Bronchial epithelial cell (primary cell): ENCODE measurements at regions not wholly inside any gene's neighbourhood (a gene's known extent, or its start where the extent isn't known, plus 50 kb on each side); places are given as distances from the start of the nearest gene placed in this dataset.

ENCODE experiments used
- DNase-seq: peaks from one replicate; pipeline ENCODE4 v3.0.0-alpha.2; 2010; ENCODE audit warnings: low read depth
- FAIRE-seq: peaks from 2 replicates; lab custom pipeline; 2011; peaks lifted over from hg19 to GRCh38; lab: Jason Lieb, UNC
- H3K27me3 ChIP-seq: 2 replicates; pipeline ENCODE4 v1.5.1; 2011; ENCODE audit warnings: low read length; ENCODE audit not compliant: control insufficient read depth, insufficient read depth
- H3K36me3 ChIP-seq: 2 replicates; pipeline ENCODE4 v1.5.1; 2011; ENCODE audit warnings: low read length; ENCODE audit not compliant: control insufficient read depth, insufficient read depth
- H3K4me3 ChIP-seq: 2 replicates; pipeline ENCODE4 v1.5.1; 2011; ENCODE audit warnings: mild to moderate bottlenecking, low read depth, low read length, control low read depth
- CTCF ChIP-seq: IDR thresholded peaks from 2 replicates; pipeline ENCODE4 v1.5.1; 2011; ENCODE audit warnings: mild to moderate bottlenecking, moderate library complexity, low read length, control low read depth, inconsistent platforms; ENCODE audit not compliant: insufficient read depth, severe bottlenecking

- Histone ChIP-seq H3K4me3 (no peak overlapping the region), H3K27me3 (no peaks in the 10 kb centered on the region), H3K36me3 (no peaks in the 10 kb centered on the region)
- FAIRE-seq (no peak), DNase-seq (no peak)
- no peak for TF ChIP-seq CTCF
Measured at GRCh38 chr13:83221256-83221655, 661.0 kb downstream of the SLITRK1 start.

- FAIRE-seq (no peak), DNase-seq (peak; percentile 5)
- H3K27me3 ChIP-seq: no peaks in the 10 kb centered on the region
- no peak for TF ChIP-seq CTCF
- no peaks in the 10 kb centered on the region for H3K36me3 ChIP-seq
- H3K4me3 ChIP-seq: no peak overlapping the region
Measured at GRCh38 chr13:83220241-83220640, 662.0 kb downstream of the SLITRK1 start.

- no peak for FAIRE-seq
- DNase-seq: no peak
- Histone ChIP-seq H3K4me3 (no peak overlapping the region), H3K36me3 (no peaks in the 10 kb centered on the region), H3K27me3 (no peaks in the 10 kb centered on the region)
- TF ChIP-seq CTCF: no peak
Measured at GRCh38 chr13:83219832-83220231, 662.4 kb downstream of the SLITRK1 start.

GRCh38 chr13:83216479-83217245, 665.6 kb downstream of the SLITRK1 start:
- TF ChIP-seq CTCF: no peak
- Histone ChIP-seq H3K27me3 (no peaks in the 10 kb centered on the region), H3K36me3 (no peaks in the 10 kb centered on the region), H3K4me3 (no peak overlapping the region)
- DNase-seq (no peak), FAIRE-seq (no peak)

GRCh38 chr13:83215627-83216026, 666.6 kb downstream of the SLITRK1 start:
- Histone ChIP-seq H3K36me3 (no peaks in the 10 kb centered on the region), H3K27me3 (no peaks in the 10 kb centered on the region), H3K4me3 (no peak overlapping the region)
- no peak for FAIRE-seq
- peak; percentile 8 for DNase-seq
- no peak for TF ChIP-seq CTCF

GRCh38 chr13:83214452-83214851, 667.8 kb downstream of the SLITRK1 start:
- DNase-seq (no peak), FAIRE-seq (no peak)
- no peak for TF ChIP-seq CTCF
- H3K4me3 ChIP-seq: no peak overlapping the region
- H3K36me3 ChIP-seq: no peaks in the 10 kb centered on the region
- H3K27me3 ChIP-seq: no peaks in the 10 kb centered on the region
